CD4-positive, alpha-beta T cell treated with Interleukin-15 for 1 hour (primary cell): ENCODE measurements at regions not wholly inside any gene's neighbourhood (a gene's known extent, or its start where the extent isn't known, plus 50 kb on each side); places are given as distances from the start of the nearest gene placed in this dataset.
"Not testable (repeated sequence)": the region's sequence is repeated elsewhere in the genome, so short reads cannot be mapped to it uniquely, and the experiment has no call there.

Experiments
- DNase-seq: peaks from one replicate; pipeline ENCODE4 v3.0.0-alpha.2; 2020

GRCh38 chr7:55702831-55703230, 130.5 kb upstream of the VOPP1 start:
- DNase-seq = not testable (repeated sequence)

- not testable (repeated sequence) for DNase-seq
Observed at GRCh38 chr7:55699450-55699842, 127.1 kb upstream of the VOPP1 start.

- DNase-seq = not testable (repeated sequence)
Observed at GRCh38 chr7:55698607-55699449, 126.5 kb upstream of the VOPP1 start.

DNA sequence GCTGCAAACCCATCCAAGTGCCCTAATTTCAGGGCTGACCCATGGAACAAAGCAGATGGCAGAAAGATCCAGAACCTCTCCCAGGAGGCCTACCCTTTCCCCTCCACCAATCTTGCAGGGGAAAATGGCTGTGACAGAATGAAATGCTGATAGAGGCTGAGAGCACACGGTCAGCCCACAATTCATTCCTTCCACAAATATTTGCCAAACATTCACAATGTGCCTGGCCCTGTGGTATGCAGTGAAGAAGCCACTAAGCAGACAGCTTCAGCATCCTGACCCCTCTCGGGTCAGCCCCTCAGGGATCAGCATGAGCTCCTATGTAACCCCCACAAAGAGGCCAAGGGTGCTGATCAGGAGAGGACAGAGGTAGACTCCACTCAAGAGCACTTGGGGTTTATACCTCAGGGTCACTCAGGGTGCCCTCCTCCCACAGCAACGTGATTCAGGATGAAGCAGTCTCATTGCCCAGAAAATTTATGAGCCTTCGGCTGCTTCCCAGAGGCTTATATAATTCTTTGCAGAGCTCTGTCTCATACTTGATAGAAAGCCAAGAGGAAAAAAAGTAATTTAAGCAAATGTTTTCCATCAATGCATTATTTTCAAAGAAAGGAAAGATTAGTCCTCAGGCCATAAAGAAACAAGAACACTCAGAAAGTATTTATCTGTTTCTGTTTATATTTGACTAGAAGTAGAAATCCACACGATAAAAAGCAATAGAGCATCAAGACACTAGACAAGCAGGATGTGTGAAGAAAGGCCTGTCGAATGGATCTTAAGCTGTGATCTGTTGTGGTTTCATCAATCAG, 123.8 kb upstream of the VOPP1 start:
- DNase-seq = not testable (repeated sequence)

DNA sequence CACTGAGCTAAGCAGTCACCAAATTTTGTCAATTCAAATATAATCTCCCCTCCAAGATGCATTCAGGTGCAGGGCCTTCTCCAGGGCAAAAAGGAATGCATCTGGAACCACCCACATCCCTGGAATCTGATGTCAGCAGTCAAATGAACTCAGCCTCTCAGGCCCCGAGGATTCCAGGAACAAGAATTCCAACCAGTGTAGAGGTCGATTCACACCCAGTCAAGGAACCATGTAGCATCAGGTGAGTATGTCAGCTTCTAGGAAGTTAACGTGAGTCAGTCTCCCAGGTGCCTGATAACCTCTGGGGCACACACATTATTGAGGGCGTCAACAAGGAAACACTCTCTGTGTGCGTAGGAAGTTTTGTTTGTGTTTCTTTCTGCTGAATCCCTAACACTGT, 122.2 kb upstream of the VOPP1 start:
- DNase-seq = not testable (repeated sequence)

DNA sequence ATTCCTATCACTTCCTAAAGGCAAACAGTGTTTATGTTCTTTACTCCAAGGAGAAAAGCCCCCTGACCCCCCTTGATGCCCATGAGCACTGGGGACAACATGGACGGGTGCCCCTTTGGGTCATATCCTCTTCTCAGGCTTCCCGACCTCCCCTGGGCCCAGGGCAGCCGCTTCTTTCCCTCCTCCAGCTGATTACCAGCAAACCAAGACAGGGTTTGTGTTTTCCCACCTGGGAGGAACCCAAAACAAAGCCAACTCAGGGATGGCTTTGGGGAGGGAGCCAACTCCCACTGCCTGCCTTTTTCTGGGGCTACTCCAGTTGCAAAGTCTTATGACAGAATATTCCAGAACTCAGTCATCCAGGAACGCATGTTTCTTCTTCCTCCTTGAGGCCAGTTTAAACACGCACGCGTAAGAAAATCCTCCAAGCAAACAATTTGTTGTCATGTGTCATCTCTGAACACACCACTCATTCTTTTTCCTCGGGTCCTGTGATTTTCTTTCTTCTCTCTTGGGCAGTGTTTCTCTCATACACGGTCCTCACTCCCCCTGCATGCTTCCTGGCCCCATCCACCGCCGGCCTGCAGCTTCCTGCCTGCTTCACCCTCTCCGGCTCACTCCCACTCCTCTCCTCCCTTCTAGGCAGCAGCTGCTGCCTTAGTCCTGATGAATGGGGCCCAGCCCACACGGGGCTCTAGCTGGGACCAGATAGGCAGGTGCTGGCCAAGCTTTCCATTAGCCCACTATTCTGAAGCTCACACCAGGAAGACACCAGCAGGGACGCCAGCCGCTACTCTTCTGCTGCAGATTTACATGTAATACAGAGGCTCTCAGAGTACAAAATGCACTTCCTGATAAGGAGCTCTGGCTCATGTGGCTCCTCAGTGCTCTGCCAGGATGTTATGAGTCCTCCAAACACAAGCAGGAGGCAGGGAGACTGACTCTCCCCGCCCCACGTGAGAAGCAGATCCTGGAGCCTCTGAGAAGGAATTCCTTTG, 116.7 kb upstream of the VOPP1 start:
- DNase-seq = not testable (repeated sequence)

DNA sequence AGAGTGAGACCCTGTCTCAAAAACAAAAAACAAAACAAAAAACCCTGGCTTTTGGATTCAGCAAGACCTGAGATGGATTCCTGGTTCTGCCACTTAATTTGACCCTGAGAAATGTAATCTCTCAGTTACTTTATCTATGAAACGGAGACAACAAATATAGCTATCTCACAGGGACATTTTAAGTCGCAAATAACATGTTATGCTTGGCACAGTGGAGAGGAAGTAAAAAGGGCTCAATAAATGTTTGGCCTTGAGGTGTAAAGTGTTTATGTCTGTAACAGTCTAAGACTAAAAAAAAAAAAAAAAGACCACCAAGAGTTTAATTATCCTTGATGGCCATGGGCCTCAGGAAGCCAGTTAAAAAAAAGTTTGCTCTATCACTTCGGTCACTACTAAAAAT, 116.0 kb upstream of the VOPP1 start:
- DNase-seq = not testable (repeated sequence)

DNA sequence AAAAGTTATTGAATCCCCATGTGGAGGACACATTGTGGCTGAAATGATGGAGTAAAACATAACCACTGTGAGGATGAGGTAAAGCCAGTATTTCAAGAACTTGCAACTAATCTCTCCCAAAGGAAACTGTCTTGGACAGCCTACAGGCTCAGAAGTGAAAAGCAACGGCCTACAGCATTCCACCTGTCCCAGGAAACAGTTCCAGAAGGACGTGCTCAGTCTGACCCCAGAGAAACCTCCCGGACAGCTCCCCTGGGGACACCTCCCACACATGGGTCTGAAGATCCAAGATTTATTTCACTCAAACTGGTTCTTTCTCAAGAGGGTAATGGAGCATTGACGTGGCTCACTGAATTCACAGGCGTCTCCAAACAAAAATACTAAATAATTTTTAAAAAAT, 115.0 kb upstream of the VOPP1 start:
- DNase-seq = not testable (repeated sequence)

DNA sequence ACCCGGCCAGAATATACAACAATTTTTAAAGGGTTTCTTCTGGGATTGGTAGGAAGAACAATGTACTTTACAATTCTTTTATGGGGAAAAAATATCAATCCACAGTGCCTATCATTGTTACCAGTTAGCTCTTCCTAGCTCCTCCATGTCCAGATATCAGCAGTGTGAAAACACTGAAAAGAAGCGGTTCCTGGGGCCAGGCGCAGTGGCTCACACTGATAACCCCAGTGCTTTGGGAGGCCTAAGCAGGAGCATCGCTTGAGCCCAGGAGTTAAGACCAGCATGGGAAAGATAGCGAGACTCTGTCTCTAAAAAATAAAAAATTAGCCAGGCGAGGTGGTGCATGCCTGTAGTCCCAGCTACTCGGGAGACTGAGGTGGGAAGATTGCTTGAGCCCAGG, 114.5 kb upstream of the VOPP1 start:
- DNase-seq = not testable (repeated sequence)

GRCh38 chr7:55683501-55683900, 111.2 kb upstream of the VOPP1 start:
- DNase-seq = not testable (repeated sequence)

DNA sequence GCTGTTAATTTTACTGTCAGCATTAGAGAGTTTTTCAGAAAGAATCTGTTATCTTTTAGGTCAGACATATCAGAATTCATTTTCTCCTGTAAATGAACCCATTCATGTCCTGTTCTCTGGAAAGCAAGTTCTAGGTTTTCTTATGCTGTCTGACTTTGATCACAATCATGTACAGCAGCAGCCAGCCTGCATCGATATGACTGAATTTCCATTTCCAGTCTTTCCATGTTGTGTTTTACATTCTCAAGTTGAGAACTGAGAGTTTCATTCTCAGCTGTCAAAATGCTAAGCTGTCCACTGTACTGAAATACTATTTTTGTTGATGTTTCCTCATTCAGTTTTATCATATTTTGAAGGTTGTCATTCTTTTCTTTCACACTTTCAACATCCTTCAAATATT, 103.3 kb upstream of the VOPP1 start:
- not testable (repeated sequence) for DNase-seq

GRCh38 chr7:55673525-55673924, 101.2 kb upstream of the VOPP1 start:
- DNase-seq = not testable (repeated sequence)

DNA sequence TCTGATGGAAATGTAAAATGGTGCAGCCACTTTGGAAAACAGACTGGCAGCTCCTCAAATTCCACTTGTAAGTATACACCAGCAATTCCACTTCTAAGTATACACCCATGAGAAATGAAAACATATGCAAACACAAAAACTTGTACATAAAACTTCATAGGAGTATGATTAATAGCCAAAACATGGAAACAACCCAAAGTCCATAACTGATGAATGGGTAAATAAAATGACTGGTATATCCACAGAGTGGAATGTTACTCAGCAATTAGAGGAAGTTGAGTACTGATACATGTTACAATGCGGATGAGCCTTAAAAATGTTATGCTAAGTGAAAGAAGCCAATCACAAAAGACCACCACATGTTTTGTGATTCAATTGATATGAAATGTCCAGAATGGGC, 99.8 kb upstream of the VOPP1 start:
- not testable (repeated sequence) for DNase-seq

- no peak for DNase-seq
Observed at GRCh38 chr7:55657654-55658053, 85.4 kb upstream of the VOPP1 start.

DNA sequence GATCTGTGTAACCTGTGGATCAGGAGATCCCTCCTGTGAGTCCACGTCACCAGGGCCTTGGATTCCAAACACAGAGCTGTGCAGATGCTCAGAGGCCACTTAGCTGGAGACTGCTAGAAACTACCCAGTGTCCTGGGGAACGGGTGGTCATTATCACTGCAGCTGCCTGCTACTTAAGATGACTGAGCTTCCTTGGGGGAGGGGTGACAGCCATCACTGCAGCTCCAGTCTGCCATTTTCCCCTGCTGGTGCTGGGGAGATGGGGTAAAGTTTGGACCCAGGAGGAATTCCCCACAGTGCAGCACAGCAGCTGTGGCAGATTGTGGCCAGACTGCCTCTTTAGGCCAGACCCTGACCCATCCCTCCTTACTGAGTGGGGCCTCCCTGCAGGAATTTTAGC, 78.8 kb upstream of the VOPP1 start:
- DNase-seq = no peak

DNA sequence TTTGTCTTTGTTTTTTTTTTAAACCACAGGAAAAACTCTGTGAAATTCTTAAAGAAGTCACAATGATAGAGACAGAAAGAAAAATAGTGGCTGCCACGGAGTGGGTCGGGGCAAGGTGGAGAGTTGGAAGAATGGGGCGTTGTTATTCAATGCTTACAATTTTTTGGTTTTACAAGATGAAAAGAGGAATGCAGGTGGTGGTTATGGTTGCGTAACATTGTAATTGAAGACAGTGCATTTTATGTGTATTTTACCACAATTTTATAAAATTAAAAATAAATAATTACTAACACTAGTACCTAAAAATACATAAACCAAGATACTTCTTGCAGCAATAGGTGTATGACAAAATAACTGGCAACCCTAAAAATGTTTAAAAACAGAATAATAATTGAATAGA, 76.9 kb upstream of the VOPP1 start:
- DNase-seq = no peak

DNA sequence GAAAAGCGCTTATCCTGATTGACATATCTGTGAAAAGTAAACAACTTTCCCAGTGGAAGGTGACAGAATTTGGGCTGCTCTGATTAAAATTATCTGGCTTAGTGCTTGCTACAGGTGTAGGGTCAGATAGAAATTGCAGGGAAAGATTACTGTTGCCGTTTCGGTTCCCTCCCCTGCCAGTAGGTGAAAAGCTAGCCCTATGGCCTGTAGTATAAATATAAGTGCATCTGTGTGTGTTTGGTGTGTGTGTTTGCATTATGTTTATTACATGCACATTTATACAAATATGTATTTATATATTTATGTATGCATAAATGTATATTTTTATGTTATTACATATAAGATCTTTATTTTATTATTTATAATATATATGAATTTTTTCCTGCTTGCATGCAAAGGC, 72.3 kb upstream of the VOPP1 start:
- DNase-seq = no peak

DNA sequence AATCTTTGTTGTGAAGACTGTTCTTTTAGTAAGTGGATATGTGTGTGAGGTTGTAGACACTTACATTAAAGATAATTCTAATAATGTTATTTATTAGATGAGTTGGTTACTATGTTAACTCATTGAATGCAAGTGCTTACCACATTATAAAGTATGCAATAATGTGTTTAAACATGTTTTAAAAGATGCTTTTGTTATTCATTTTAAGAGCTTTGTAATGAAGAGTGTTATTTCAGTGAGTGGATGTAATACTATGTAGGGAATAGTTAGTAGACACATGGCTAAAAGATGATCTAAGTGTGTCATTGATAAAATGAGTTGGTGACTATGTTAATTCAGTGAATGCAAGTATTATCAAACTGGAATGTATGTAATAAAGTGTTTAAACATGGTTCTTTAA, 70.0 kb upstream of the VOPP1 start:
- DNase-seq = no peak

- DNase-seq = no peak
Observed at GRCh38 chr7:55641811-55642210, 69.5 kb upstream of the VOPP1 start.

- peak; percentile 42 for DNase-seq
Observed at GRCh38 chr7:55641273-55641691, 69.0 kb upstream of the VOPP1 start.

- no peak for DNase-seq
Observed at GRCh38 chr7:55639640-55640039, 67.3 kb upstream of the VOPP1 start.

- no peak for DNase-seq
Observed at GRCh38 chr7:55629051-55629677, 56.9 kb upstream of the VOPP1 start.
